ENCODE measurements at regions not wholly inside any gene's neighbourhood (a gene's known extent, or its start where the extent isn't known, plus 50 kb on each side); places are given as distances from the start of the nearest gene placed in this dataset.

DNA sequence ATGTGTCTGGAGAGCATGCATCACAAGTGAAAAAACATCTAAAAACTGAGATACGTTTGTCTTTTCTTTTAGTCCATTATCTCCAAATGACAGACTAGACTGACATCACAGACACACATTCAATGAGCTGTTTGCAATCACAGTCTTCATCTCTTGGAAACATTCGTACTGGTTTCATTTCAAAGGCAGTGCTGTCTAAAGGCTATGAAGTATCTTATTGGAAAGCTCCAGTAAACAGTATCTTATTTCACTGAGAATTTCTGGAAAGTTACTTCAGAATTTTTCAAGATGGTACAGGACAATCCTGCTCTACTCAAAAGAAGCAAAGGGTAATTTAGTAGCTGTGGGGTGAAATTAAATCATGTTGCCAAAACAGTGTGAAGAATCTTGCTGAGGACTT, 53.5 kb upstream of the TNFRSF19 start:
- Histone ChIP-seq H3K4me1 (ENCODE audit: control insufficient read depth in 3 of 3, insufficient read depth in 2 of 3, low read depth in 1 of 3, low read length in 2 of 3) (no peaks in the 10 kb centered on the region), H3K4me3 (ENCODE audit: low read depth in 1 of 3, low read length in 3 of 3) (no peak overlapping the region), H3K27ac (ENCODE audit: low read depth in 1 of 3, low read length in 2 of 3) (no peak overlapping the region), H3K9me3 (ENCODE audit: control insufficient read depth in 2 of 2, insufficient read depth in 1 of 2, low read depth in 1 of 2, low read length in 1 of 2) (no peaks in the 10 kb centered on the region), H3K36me3 (ENCODE audit: control insufficient read depth in 3 of 3, insufficient read depth in 2 of 3, low read depth in 1 of 3, low read length in 3 of 3) (no peaks in the 10 kb centered on the region), H3K27me3 (ENCODE audit: control insufficient read depth in 3 of 3, insufficient read depth in 3 of 3, low read length in 3 of 3) (no peaks in the 10 kb centered on the region)
- FAIRE-seq (no peak), DNase-seq (no peak)
- 45 to 51% (median 47%) methylated on average over 2 of the region's 2 CpGs for WGBS, 3 donors

DNA sequence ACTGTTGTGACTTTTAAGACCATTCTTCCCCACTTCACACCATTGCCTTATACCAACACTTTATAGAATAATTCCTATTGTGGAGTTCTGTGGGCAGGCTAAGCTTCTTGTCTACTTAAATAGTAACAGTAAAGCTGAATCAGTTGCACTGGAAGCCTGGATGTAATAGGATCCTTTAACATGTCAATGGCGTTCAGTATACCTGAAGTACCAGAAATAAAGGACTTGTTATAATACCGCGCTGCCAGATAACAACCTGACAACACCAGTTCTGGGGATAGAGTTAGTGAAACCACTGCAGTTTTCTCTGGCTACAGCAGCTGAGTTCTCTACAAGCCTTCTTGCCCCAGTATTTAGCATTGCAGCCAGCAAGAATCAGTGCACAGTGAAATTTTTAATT, 52.0 kb upstream of the TNFRSF19 start:
- H3K36me3 ChIP-seq (ENCODE audit: control insufficient read depth in 3 of 3, insufficient read depth in 2 of 3, low read depth in 1 of 3, low read length in 3 of 3), result no peaks in the 10 kb centered on the region
- H3K4me1 ChIP-seq (ENCODE audit: control insufficient read depth in 3 of 3, insufficient read depth in 2 of 3, low read depth in 1 of 3, low read length in 2 of 3), result no peaks in the 10 kb centered on the region
- no peak for DNase-seq
- no peaks in the 10 kb centered on the region for H3K9me3 ChIP-seq (ENCODE audit: control insufficient read depth in 2 of 2, insufficient read depth in 1 of 2, low read depth in 1 of 2, low read length in 1 of 2)
- H3K4me3 ChIP-seq (ENCODE audit: low read depth in 1 of 3, low read length in 3 of 3), result no peak overlapping the region
- H3K27ac ChIP-seq (ENCODE audit: low read depth in 1 of 3, low read length in 2 of 3), result no peak overlapping the region
- no peaks in the 10 kb centered on the region for H3K27me3 ChIP-seq (ENCODE audit: control insufficient read depth in 3 of 3, insufficient read depth in 3 of 3, low read length in 3 of 3)
- FAIRE-seq, result no peak
- WGBS, 3 donors, result 69 to 89% (median 76%) methylated on average over 3 of the region's 3 CpGs

Data from small intestine (tissue), 7 donors.